AG09309 (cell line): ENCODE measurements at regions not wholly inside any gene's neighbourhood (a gene's known extent, or its start where the extent isn't known, plus 50 kb on each side); places are given as distances from the start of the nearest gene placed in this dataset.
A peak's percentile ranks its signal among the peaks of the same experiment; 100 is the strongest.

Source experiments
- DNase-seq: peaks from one replicate; pipeline ENCODE4 v3.0.0-alpha.2; 2010; ENCODE audit warnings: low read depth
- H3K4me3 ChIP-seq: 2 replicates; pipeline ENCODE4 v1.5.1; 2011; ENCODE audit warnings: mild to moderate bottlenecking, low read depth, low read length, moderate library complexity; ENCODE audit not compliant: control insufficient read depth
- TF ChIP-seq, protein P1 (sequence below): IDR thresholded peaks from 2 replicates; pipeline ENCODE4 v1.5.1; 2011; ENCODE audit warnings: mild to moderate bottlenecking, low read depth, low read length, inconsistent platforms; ENCODE audit not compliant: insufficient read depth, control insufficient read depth; ENCODE audit errors: missing control alignments

DNA sequence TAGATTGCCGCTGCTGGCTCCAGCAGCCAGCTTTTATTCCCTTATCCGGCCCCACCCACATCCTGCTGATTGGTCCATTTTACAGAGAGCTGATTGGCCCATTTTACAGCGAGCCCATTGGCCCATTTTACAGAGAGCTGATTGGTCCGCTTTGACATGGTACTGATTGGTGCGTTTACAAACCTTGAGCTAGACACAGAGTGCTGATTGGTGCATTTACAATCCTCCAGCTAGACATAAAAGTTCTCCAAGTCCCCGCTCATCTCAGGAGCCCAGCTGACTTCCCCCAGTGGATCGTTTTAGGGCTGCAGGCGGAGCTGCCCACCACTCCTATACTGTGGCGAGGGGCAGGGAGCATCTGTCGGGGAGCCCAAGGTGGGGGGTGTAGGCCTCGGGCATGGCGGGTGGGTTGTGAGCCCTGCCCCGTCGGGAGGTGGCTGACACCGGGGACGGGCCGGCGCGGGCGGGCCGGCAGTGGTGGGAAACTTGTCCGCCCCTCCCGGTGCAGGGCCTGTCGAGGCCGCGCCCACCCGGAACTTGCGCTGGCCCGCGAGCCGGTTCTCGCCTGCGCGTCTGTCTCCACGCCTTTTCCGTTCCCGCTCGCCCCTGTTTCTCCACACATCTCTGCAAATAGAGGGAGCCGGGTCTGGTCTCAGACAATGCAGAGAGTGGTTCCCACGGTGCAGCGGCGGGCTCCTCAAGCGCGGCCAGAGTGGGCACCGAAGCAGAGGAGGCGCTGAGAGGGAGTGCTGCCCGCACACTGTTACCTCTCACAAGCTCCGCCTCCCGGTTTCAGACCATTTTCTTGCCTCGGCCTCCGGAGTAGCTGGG lies 86.1 kb upstream of the STMND1 start:
- no peak overlapping the region for H3K4me3 ChIP-seq
- DNase-seq: no peak
- TF ChIP-seq, protein P1, sequence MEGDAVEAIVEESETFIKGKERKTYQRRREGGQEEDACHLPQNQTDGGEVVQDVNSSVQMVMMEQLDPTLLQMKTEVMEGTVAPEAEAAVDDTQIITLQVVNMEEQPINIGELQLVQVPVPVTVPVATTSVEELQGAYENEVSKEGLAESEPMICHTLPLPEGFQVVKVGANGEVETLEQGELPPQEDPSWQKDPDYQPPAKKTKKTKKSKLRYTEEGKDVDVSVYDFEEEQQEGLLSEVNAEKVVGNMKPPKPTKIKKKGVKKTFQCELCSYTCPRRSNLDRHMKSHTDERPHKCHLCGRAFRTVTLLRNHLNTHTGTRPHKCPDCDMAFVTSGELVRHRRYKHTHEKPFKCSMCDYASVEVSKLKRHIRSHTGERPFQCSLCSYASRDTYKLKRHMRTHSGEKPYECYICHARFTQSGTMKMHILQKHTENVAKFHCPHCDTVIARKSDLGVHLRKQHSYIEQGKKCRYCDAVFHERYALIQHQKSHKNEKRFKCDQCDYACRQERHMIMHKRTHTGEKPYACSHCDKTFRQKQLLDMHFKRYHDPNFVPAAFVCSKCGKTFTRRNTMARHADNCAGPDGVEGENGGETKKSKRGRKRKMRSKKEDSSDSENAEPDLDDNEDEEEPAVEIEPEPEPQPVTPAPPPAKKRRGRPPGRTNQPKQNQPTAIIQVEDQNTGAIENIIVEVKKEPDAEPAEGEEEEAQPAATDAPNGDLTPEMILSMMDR: no peak

DNA sequence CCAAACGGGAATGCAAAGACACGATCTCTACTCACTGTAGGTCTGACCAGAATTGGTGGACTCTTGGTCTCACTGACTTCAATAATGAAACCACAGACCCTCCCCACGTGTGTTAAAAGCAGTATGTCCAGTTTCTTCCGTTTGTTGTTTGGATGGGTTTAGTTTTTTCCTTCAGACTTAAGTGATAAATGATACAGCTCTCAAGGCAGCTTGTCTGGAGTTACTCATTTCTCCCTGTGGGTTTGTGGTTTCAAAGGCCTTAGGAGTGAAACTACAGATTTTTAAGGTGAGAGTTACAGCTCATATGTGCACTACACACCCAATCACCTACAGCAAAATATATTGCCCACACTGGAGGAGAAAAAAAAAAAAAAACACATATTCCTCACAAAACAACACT lies 86.7 kb upstream of the STMND1 start:
- TF ChIP-seq, protein P1: no peak
- peak; percentile 29 for DNase-seq
- H3K4me3 ChIP-seq: no peak overlapping the region

DNA sequence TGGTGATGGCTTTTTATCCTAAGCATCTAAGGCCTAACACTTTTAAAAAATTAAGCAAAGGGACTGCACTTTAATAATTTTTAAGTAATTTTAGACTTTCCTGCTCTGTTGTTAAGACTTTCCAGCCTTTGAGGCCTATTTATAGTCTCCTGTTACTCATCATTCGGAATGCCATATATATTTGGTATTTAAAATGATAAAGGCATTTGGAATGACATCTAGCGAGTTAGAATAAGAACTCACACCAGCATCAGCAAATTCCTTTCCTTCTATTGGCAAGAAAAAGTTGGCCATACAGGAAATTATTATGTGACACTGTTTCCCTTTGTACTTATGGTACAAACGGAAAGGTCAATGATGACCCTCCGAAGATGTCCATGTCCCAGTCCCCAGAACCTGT lies 88.1 kb upstream of the STMND1 start:
- no peak overlapping the region for H3K4me3 ChIP-seq
- peak; percentile 53 for DNase-seq
- TF ChIP-seq, protein P1: no peak

DNA sequence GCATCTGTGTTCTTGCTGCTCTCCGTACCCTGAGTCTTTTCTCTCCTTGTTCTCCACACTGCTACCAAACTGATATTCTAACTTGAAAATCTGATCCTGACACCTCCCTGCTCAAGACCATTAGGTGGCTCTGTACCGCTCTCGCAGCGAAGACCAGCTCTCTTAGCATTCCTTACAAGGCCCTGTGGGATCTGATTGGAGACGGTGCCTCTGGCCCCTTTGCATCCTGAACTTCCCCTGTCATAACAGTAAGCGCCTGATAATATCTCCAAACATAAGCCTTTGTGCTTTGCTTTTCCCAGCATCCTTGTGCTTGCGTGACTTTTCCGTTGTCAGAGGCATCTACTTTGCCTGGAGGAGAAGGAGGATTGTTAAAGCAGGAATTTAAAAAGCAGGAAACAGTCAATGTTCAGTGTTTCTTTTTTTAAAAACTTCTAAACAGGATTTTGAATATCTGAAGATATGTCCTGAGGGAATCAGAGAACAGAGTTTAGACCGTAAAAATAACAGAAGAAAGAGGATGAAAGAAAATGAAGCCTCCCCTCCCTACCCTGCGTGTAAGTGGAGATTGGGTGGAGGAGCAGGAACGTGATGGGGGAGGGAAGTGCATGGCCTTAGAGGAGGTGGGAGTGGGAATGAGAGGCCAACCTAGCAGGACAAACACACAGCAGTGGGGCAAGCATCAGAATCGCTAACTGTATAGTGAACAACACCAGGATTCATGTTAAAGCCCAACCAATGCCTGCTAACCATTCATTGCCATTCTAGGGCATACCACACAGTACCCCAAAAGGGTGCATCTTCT lies 89.2 kb upstream of the STMND1 start:
- TF ChIP-seq, protein P1: no peak
- H3K4me3 ChIP-seq: no peak overlapping the region
- no peak for DNase-seq

DNA sequence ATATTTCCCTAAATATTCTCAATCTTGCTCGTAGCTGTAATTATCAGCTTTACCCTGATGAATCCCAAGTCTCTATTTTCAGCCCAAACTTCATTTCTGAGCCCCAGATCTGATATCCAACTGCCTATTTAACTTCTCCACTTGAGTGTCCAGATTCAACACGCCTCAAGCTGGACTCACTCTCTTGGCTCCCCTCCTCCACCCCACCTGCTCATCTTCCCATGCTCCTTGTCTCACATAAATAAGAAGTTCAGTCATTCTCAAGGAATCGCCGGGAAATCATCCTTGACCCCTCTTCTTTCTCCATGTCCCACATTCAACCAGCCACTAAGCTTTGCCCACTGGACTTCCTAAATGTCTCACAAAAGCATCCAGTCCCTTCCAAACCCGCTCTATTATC lies 89.9 kb upstream of the STMND1 start:
- TF ChIP-seq, protein P1: no peak
- no peak overlapping the region for H3K4me3 ChIP-seq
- DNase-seq: no peak

DNA sequence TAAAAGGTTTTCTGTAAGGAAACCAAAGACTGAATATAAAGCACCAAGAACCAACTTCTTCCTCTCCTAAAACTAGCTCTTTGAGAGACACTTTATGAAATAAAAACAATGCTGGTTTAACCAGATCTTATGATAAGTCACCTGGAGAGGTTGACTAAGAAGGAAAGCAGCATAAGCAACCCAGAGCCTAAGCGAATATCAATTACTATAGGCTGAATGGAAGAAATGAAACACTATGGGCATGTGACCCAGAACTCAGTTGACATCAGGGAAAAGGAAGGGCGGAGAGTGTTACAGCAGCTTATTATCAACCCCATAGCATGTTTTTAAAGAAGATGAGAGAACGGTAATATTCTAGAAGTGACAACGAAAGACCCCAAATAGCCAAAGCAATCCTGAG lies 94.1 kb upstream of the STMND1 start:
- no peak overlapping the region for H3K4me3 ChIP-seq
- TF ChIP-seq, protein P1: no peak
- DNase-seq: no peak
